ENCODE measurements at regions not wholly inside any gene's neighbourhood (a gene's known extent, or its start where the extent isn't known, plus 50 kb on each side); places are given as distances from the start of the nearest gene placed in this dataset.

- no peak for TF ChIP-seq CTCF (IDR thresholded peaks at IDR 0.05)
- TF ChIP-seq POLR2A (IDR thresholded peaks at IDR 0.05): no peak
Observed at GRCh38 chr6:141470810-141471209, 661.9 kb upstream of the GJE1 start.

All from heart left ventricle (tissue), 13 donors.